ENCODE measurements at regions not wholly inside any gene's neighbourhood (a gene's known extent, or its start where the extent isn't known, plus 50 kb on each side); places are given as distances from the start of the nearest gene placed in this dataset.

DNA sequence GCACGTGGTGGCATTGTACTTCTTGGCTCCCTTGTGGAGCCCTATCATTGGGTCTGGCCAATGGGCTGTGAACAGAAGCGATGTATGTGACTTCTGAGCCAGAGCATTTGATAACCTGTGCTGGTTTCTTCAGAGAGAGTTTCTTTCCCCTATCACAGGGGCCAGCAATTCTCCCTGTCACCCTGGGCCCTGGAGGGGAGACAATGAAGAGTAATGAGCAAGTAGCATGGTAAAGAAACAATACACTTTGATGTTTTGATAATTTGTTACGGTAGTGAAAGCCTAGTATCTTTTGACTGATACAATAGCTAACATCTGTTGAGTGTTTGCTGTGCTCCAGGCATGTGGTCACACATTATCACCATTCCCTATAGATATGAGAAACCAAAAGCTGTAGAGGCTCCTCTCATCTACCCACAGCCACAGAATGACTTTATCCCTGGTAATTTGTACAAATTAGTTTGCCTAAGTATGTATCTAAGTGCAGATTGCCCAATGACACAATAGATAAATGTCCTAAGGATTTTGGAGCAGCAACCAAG, 113.4 kb upstream of the SVIL start:
- H3K9me3 Mint-ChIP-seq (ENCODE audit: insufficient read depth), result no peaks in the 10 kb centered on the region
- Histone ChIP-seq H3K79me2 (ENCODE audit: control insufficient read depth, insufficient read depth, low read length) (no peaks in the 10 kb centered on the region), H3K27me3 (replicated peaks in 1 of 4; ENCODE audit: control extremely low read depth in 1 of 4, control insufficient read depth in 3 of 4, insufficient read depth in 4 of 4, low read length in 3 of 4) (no peaks in the 10 kb centered on the region), H3K4me3 (ENCODE audit: control extremely low read depth in 1 of 5, extremely low read depth in 1 of 5, insufficient read depth in 1 of 5, low read depth in 2 of 5, low read length in 4 of 5) (no peak overlapping the region), H3K27ac (ENCODE audit: low read length in 2 of 2) (no peak overlapping the region), H4K20me1 (ENCODE audit: control insufficient read depth, insufficient read depth, low read length, poor library complexity, severe bottlenecking) (no peaks in the 10 kb centered on the region), H3K4me1 (ENCODE audit: control insufficient read depth in 2 of 2, insufficient read depth in 2 of 2, low read length in 2 of 2) (no peaks in the 10 kb centered on the region), H2AFZ (ENCODE audit: insufficient read depth, low read depth, low read length, poor library complexity, severe bottlenecking) (no peak overlapping the region), H3K4me2 (replicated peaks; ENCODE audit: low read depth, low read length, poor library complexity, severe bottlenecking) (no peak overlapping the region), H3K36me3 (replicated peaks in 1 of 2; ENCODE audit: control extremely low read depth in 1 of 2, control insufficient read depth in 1 of 2, extremely low read depth in 1 of 2, insufficient read depth in 2 of 2, low read length in 1 of 2) (no peaks in the 10 kb centered on the region), H3K9ac (ENCODE audit: low read length) (no peak overlapping the region), H3K9me3 (ENCODE audit: control extremely low read depth in 1 of 3, control insufficient read depth in 2 of 3, insufficient read depth in 1 of 3, low read length in 2 of 3) (no peaks in the 10 kb centered on the region)
- 88% methylated on average over 1 of the region's 3 CpGs for WGBS (ENCODE audit: insufficient coverage)
- DNase-seq (no peak), ATAC-seq (ENCODE audit: low read depth) (no peak)
- intact Hi-C loops (cut with micrococcal nuclease), result no loop called here
- H3K27ac Mint-ChIP-seq, result no peak overlapping the region
- H3K4me1 Mint-ChIP-seq, result no peaks in the 10 kb centered on the region
- H3K27me3 Mint-ChIP-seq, result peaks cover 4% of the 10 kb centered on the region
- ChIA-PET POLR2A (no interaction called here), CTCF (no interaction called here)
- no peak for TF ChIP-seq EZH2 (IDR thresholded peaks at IDR 0.05; ENCODE audit: borderline replicate concordance, insufficient read depth, low read depth, low read length, poor library complexity, severe bottlenecking)
- TF ChIP-seq, protein P1, sequence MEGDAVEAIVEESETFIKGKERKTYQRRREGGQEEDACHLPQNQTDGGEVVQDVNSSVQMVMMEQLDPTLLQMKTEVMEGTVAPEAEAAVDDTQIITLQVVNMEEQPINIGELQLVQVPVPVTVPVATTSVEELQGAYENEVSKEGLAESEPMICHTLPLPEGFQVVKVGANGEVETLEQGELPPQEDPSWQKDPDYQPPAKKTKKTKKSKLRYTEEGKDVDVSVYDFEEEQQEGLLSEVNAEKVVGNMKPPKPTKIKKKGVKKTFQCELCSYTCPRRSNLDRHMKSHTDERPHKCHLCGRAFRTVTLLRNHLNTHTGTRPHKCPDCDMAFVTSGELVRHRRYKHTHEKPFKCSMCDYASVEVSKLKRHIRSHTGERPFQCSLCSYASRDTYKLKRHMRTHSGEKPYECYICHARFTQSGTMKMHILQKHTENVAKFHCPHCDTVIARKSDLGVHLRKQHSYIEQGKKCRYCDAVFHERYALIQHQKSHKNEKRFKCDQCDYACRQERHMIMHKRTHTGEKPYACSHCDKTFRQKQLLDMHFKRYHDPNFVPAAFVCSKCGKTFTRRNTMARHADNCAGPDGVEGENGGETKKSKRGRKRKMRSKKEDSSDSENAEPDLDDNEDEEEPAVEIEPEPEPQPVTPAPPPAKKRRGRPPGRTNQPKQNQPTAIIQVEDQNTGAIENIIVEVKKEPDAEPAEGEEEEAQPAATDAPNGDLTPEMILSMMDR (IDR thresholded peaks at IDR 0.05), result no peak
- H3K4me3 Mint-ChIP-seq, result no peak overlapping the region

DNA sequence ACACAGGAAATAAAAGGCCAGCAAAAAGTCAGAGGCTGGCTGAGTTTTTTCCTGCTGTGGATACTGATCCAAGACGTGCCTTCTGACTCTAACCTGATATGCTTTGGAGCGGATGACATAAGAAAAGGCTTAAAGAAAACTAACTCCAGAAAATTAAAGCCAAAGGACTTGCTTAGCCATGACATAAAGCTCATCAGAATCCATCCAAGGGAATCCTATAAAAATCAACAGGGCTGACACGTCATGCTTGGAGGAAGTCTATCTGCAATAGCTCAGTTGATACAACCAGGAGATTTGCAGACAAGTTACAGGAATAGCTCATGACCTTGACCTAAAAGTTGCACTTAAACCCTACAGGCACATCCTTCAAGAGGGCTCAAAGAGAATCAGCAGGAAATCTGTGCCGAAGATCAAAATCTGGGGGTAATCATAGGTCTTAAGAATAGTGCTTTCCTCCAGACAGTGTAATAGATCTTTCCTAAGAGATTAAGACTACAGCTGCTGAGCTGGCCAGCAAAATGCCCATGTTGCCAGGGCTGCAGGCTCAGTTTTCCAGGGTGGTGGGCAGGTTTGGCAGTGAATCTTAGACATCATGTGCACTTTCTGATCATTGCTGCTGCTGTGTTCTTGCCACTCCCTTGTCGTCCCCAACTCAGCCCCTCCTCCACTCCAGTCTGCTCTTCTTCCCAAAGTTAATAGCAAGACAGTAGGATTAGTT, 111.5 kb upstream of the SVIL start:
- H3K27ac Mint-ChIP-seq, result no peak overlapping the region
- H2AFZ ChIP-seq (ENCODE audit: insufficient read depth, low read depth, low read length, poor library complexity, severe bottlenecking), result no peak overlapping the region
- 75% methylated on average over 1 of the region's 5 CpGs for whole genome bisulfite sequencing (ENCODE audit: insufficient coverage)

More for the DNA sequence above, 111.5 kb upstream of the SVIL start:
- H3K27ac ChIP-seq (ENCODE audit: low read length in 2 of 2), result no peak overlapping the region
- H3K4me1 ChIP-seq (ENCODE audit: control insufficient read depth in 2 of 2, insufficient read depth in 2 of 2, low read length in 2 of 2), result no peaks in the 10 kb centered on the region
- no peaks in the 10 kb centered on the region for H3K9me3 Mint-ChIP-seq (ENCODE audit: insufficient read depth)
- ATAC-seq (ENCODE audit: low read depth) (no peak), DNase-seq (no peak)
- H3K4me3 ChIP-seq (ENCODE audit: control extremely low read depth in 1 of 5, extremely low read depth in 1 of 5, insufficient read depth in 1 of 5, low read depth in 2 of 5, low read length in 4 of 5), result no peak overlapping the region
- H3K79me2 ChIP-seq (ENCODE audit: control insufficient read depth, insufficient read depth, low read length), result no peaks in the 10 kb centered on the region
- no peak overlapping the region for H3K4me2 ChIP-seq (replicated peaks; ENCODE audit: low read depth, low read length, poor library complexity, severe bottlenecking)
- no peaks in the 10 kb centered on the region for H3K27me3 ChIP-seq (replicated peaks in 1 of 4; ENCODE audit: control extremely low read depth in 1 of 4, control insufficient read depth in 3 of 4, insufficient read depth in 4 of 4, low read length in 3 of 4)
- H3K36me3 ChIP-seq (replicated peaks in 1 of 2; ENCODE audit: control extremely low read depth in 1 of 2, control insufficient read depth in 1 of 2, extremely low read depth in 1 of 2, insufficient read depth in 2 of 2, low read length in 1 of 2), result no peaks in the 10 kb centered on the region
- intact Hi-C loops (cut with micrococcal nuclease), result no loop called here
- no peaks in the 10 kb centered on the region for H4K20me1 ChIP-seq (ENCODE audit: control insufficient read depth, insufficient read depth, low read length, poor library complexity, severe bottlenecking)
- ChIA-PET POLR2A (no interaction called here), CTCF (interaction anchor here (0.7 kb wide), 1 partner anchor 11 kb away, joined by 3 read pairs; no protein-coding TSS in a partner anchor)
- H3K4me1 Mint-ChIP-seq, result no peaks in the 10 kb centered on the region
- H3K4me3 Mint-ChIP-seq, result no peak overlapping the region
- TF ChIP-seq, protein P1 (IDR thresholded peaks at IDR 0.05), result no peak
- no peak for TF ChIP-seq EZH2 (IDR thresholded peaks at IDR 0.05; ENCODE audit: borderline replicate concordance, insufficient read depth, low read depth, low read length, poor library complexity, severe bottlenecking)
- no peak overlapping the region for H3K9ac ChIP-seq (ENCODE audit: low read length)
- peaks cover 4% of the 10 kb centered on the region for H3K27me3 Mint-ChIP-seq
- H3K9me3 ChIP-seq (ENCODE audit: control extremely low read depth in 1 of 3, control insufficient read depth in 2 of 3, insufficient read depth in 1 of 3, low read length in 2 of 3), result no peaks in the 10 kb centered on the region

Data from B cell (primary cell).